ENCODE measurements at regions not wholly inside any gene's neighbourhood (a gene's known extent, or its start where the extent isn't known, plus 50 kb on each side); places are given as distances from the start of the nearest gene placed in this dataset.

- peaks cover 0 to 13% (median 0%) of the 10 kb centered on the region in 3 donors for H3K4me1 ChIP-seq
- DNase-seq, result no peak
- 38 to 48% methylated on average over 5 to 7 of the region's 7 CpGs for WGBS, 2 donors
- no peaks in the 10 kb centered on the region for H3K27me3 ChIP-seq
- TF ChIP-seq POLR2A (IDR thresholded peaks at IDR 0.05) (no peak), CTCF (IDR thresholded peaks at IDR 0.05) (no peak)
- H3K4me3 ChIP-seq, result no peak overlapping the region
- H3K9me3 ChIP-seq, result peaks cover 0 to 7% (median 0%) of the 10 kb centered on the region in 3 donors
- H3K36me3 ChIP-seq, result no peaks in the 10 kb centered on the region
- no peak overlapping the region for H3K27ac ChIP-seq
- intact Hi-C loops (cut with DNase I), result no loop called here
Measured at GRCh38 chr11:80519596-80520506, 1079.0 kb upstream of the TENM4 start.

GRCh38 chr11:80517701-80518100, 1076.9 kb upstream of the TENM4 start:
- no peaks in the 10 kb centered on the region for H3K36me3 ChIP-seq
- peaks cover 0 to 13% (median 0%) of the 10 kb centered on the region in 3 donors for H3K4me1 ChIP-seq
- intact Hi-C loops (cut with DNase I), result no loop called here
- TF ChIP-seq CTCF (IDR thresholded peaks at IDR 0.05) (no peak), POLR2A (IDR thresholded peaks at IDR 0.05) (no peak)
- H3K4me3 ChIP-seq, result no peak overlapping the region
- peaks cover 0 to 7% (median 0%) of the 10 kb centered on the region in 3 donors for H3K9me3 ChIP-seq
- 85 to 86% methylated on average over 1 to 2 of the region's 2 CpGs for WGBS, 2 donors
- H3K27ac ChIP-seq, result no peak overlapping the region
- H3K27me3 ChIP-seq, result no peaks in the 10 kb centered on the region
- DNase-seq, result no peak

- H3K36me3 ChIP-seq, result no peaks in the 10 kb centered on the region
- H3K9me3 ChIP-seq, result peaks cover 0 to 7% (median 0%) of the 10 kb centered on the region in 3 donors
- H3K4me1 ChIP-seq, result no peaks in the 10 kb centered on the region
- H3K27me3 ChIP-seq, result no peaks in the 10 kb centered on the region
- H3K27ac ChIP-seq, result no peak overlapping the region
- TF ChIP-seq POLR2A (IDR thresholded peaks at IDR 0.05) (no peak), CTCF (IDR thresholded peaks at IDR 0.05) (no peak)
- 63 to 81% methylated on average over 1 of the region's 1 CpG for WGBS, 2 donors
- no peak overlapping the region for H3K4me3 ChIP-seq
- DNase-seq, result no peak
- intact Hi-C loops (cut with DNase I), result no loop called here
Measured at GRCh38 chr11:80515097-80515496, 1074.3 kb upstream of the TENM4 start.

- no peak overlapping the region for H3K27ac ChIP-seq
- intact Hi-C loops (cut with DNase I), result no loop called here
- H3K4me1 ChIP-seq, result no peaks in the 10 kb centered on the region
- H3K27me3 ChIP-seq, result no peaks in the 10 kb centered on the region
- H3K9me3 ChIP-seq, result peaks cover 0 to 7% (median 0%) of the 10 kb centered on the region in 3 donors
- no peak for TF ChIP-seq CTCF (IDR thresholded peaks at IDR 0.05)
- no peak for TF ChIP-seq POLR2A (IDR thresholded peaks at IDR 0.05)
- WGBS, 2 donors, result 36 to 42% methylated on average over 3 of the region's 3 CpGs
- no peak for DNase-seq
- H3K4me3 ChIP-seq, result no peak overlapping the region
- no peaks in the 10 kb centered on the region for H3K36me3 ChIP-seq
Measured at GRCh38 chr11:80512491-80512890, 1071.7 kb upstream of the TENM4 start.

- Histone ChIP-seq H3K4me1 (no peaks in the 10 kb centered on the region), H3K9me3 (peaks cover 0 to 7% (median 0%) of the 10 kb centered on the region in 3 donors), H3K27ac (no peak overlapping the region), H3K36me3 (no peaks in the 10 kb centered on the region), H3K4me3 (no peak overlapping the region), H3K27me3 (no peaks in the 10 kb centered on the region)
- 53 to 75% methylated on average over 3 of the region's 8 CpGs for WGBS, 2 donors
- intact Hi-C loops (cut with DNase I), result no loop called here
- DNase-seq, result no peak
- TF ChIP-seq POLR2A (IDR thresholded peaks at IDR 0.05), result no peak
- TF ChIP-seq CTCF (IDR thresholded peaks at IDR 0.05), result no peak
Measured at GRCh38 chr11:80505771-80506170, 1064.9 kb upstream of the TENM4 start.
